Germinal center (tissue), 1 donor: ENCODE measurements at regions not wholly inside any gene's neighbourhood (a gene's known extent, or its start where the extent isn't known, plus 50 kb on each side); places are given as distances from the start of the nearest gene placed in this dataset.

Experiments
- DNase-seq: peaks from one replicate; pipeline ENCODE4 v3.0.0; 2012; ENCODE audit warnings: mixed read lengths, low spot score

GRCh38 chr2:18465979-18466378, 94.5 kb downstream of the RDH14 start:
- no peak for DNase-seq

- no peak for DNase-seq
Observed at GRCh38 chr2:18464913-18465312, 95.5 kb downstream of the RDH14 start.

GRCh38 chr2:18456026-18456425, 104.4 kb downstream of the RDH14 start:
- DNase-seq: no peak

GRCh38 chr2:18455236-18455862, 105.1 kb downstream of the RDH14 start:
- no peak for DNase-seq

- no peak for DNase-seq
Observed at GRCh38 chr2:18454692-18455235, 105.7 kb downstream of the RDH14 start.

GRCh38 chr2:18446715-18447114, 113.7 kb downstream of the RDH14 start:
- DNase-seq: no peak

GRCh38 chr2:18445433-18446320, 114.8 kb downstream of the RDH14 start:
- no peak for DNase-seq

GRCh38 chr2:18444806-18445205, 115.6 kb downstream of the RDH14 start:
- DNase-seq: no peak

- DNase-seq: no peak
Observed at GRCh38 chr2:18441583-18441982, 118.9 kb downstream of the RDH14 start.

- no peak for DNase-seq
Observed at GRCh38 chr2:18440777-18441176, 119.7 kb downstream of the RDH14 start.

- DNase-seq: no peak
Observed at GRCh38 chr2:18440141-18440661, 120.3 kb downstream of the RDH14 start.

- no peak for DNase-seq
Observed at GRCh38 chr2:18439716-18440115, 120.7 kb downstream of the RDH14 start.

- DNase-seq: no peak
Observed at GRCh38 chr2:18437909-18438308, 122.5 kb downstream of the RDH14 start.

- DNase-seq: no peak
Observed at GRCh38 chr2:18436503-18437005, 123.9 kb downstream of the RDH14 start.

- no peak for DNase-seq
Observed at GRCh38 chr2:18435426-18436037, 124.9 kb downstream of the RDH14 start.

- DNase-seq: no peak
Observed at GRCh38 chr2:18433872-18434271, 126.6 kb downstream of the RDH14 start.

GRCh38 chr2:18432999-18433398, 127.5 kb downstream of the RDH14 start:
- no peak for DNase-seq

GRCh38 chr2:18430996-18431748, 129.3 kb downstream of the RDH14 start:
- DNase-seq: no peak

GRCh38 chr2:18428516-18428915, 131.9 kb downstream of the RDH14 start:
- no peak for DNase-seq

- DNase-seq: no peak
Observed at GRCh38 chr2:18427762-18428161, 132.7 kb downstream of the RDH14 start.

GRCh38 chr2:18426174-18426573, 134.3 kb downstream of the RDH14 start:
- DNase-seq: no peak
